Stimulated activated CD4-positive, alpha-beta T cell treated with anti-CD3 and anti-CD28 coated beads, Interleukin-4, amount 100 ng/mL, for 1 hour (primary cell): ENCODE measurements at regions not wholly inside any gene's neighbourhood (a gene's known extent, or its start where the extent isn't known, plus 50 kb on each side); places are given as distances from the start of the nearest gene placed in this dataset.

ENCODE experiments used
- DNase-seq: peaks from one replicate; pipeline ENCODE4 v3.0.0-alpha.2; 2020

DNA sequence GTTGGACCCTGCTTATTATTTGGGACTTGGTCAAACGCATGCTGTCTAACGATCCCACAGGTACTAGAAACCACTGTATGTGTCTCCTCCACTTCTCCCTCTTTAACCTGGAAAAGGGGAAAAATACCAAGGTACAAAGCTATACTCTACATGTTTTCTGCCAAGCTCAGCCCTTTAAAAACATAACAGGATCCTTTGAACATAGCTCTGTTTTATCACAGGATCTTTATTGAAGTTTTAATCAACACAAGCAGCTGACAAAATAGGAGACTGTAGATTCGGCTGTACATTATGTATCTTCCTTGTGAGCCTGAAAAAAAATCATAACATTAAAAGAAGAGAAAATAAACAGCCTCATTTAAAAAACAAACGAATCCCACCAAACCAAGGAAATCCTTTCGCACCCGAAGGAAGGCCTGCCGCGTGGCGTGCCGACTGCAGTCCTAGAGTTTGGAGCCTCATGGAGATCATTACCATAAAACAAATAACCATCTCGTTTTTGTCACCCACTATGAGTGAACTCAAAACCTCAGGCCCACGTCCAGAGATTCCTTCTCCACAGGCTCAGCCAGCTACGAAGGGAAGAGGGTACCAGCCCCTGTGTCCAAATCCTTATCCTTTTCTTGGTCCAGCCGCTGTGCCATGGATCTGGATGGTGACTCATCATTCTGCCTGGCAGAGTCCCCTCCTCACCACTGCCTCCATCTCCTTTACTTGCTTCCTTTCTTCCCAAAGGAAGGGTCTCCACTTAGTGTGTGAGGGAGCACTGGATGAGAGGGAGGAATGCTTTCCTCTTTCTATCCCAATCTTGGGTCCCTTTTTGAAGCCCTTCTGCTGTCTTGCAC, 651.1 kb downstream of the CCDC171 start:
- no peak for DNase-seq

DNA sequence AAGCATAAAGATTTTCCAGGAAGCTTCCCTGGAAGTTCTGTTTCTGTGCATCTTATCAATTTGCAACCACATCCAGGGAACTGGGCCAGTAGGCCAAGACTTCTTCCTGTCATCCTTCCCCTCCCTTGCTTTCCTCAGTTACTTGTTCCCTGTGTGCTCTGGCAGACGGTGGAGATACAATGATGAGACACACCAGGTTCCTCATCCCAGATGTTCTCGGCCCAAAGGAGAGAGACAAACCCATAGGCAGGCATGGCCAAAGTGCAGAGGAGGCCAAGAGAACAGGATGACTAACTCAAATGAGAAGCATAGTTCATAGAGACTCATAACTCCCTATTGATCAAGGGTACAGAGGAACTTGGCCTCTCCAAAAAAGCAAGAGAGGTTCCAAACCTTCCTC, 652.6 kb downstream of the CCDC171 start:
- no peak for DNase-seq

DNA sequence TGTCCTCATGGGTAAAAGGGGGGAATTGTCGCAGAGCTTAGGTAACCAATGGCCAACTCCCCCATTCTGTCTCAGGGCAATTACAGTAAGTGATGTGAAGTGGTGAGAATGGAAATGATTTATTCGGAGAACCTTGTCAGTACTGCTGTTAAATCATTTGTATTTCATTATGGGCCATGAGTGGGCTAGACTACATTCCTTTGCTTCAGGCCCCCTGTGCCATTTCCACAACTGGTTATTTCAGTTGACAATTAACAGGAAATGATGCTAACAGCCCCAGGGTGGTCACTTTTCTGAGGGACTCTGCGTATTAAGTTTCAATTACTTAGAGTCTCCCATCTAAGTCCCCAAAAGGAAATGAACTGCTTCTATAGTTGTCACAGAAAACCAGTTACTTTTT, 653.7 kb downstream of the CCDC171 start:
- no peak for DNase-seq

DNA sequence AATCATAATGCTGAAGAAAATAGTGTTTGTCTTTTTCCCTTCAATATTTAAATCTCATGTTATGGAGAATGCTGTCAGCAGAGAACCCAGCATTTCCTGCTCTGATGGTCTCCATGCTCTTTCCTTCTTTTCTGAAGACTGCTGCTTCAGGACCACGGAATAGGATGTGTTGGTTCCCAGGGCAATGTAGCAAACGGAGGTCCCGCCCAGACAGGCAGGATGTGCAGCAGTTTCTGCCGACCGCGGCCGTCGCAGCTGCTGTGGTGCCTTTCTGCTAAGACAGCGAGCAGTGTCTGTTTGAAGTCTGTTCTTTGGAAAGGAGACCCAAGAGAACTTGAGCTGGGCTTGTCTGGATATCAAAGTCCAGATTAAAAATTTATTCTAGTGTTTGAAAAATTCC, 654.3 kb downstream of the CCDC171 start:
- DNase-seq = no peak

DNA sequence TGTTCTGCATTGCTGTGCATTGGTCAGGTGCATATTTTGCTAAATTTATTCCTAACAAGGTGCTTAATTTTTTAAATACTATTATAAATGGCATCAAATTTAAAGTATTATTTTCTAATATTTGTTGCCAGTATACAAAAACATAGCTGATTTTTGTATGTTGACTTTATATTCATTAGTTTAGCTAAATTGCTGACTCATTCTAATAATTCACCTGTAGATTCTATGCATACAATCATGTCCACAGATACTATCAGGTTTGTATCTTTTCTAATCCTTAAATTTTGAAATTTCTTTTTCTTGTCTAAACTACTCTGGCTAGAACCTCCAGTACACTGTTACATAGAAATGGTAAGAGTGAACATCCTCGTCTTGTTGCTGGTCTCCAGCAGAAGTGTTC, 657.6 kb downstream of the CCDC171 start:
- no peak for DNase-seq

DNA sequence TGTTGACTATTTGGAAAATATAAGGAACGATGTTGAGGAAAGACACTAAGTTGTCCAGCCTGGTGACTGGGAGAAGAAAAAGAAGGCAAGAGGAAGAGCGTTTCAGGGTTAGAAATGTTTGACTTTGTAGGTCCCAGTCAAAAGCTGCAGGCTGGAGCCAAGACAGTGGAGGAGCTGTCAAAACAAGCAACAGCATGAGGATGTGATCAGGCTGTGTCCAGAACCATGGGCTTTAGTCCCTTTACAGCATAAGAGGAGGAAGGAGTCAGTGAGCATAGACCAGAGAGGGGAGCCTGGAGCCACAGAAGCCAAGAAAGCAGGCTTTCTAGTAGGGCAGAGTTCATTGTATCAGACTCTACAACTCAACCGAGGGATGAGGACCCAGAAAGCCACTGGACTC, 658.5 kb downstream of the BNC2 start:
- no peak for DNase-seq

DNA sequence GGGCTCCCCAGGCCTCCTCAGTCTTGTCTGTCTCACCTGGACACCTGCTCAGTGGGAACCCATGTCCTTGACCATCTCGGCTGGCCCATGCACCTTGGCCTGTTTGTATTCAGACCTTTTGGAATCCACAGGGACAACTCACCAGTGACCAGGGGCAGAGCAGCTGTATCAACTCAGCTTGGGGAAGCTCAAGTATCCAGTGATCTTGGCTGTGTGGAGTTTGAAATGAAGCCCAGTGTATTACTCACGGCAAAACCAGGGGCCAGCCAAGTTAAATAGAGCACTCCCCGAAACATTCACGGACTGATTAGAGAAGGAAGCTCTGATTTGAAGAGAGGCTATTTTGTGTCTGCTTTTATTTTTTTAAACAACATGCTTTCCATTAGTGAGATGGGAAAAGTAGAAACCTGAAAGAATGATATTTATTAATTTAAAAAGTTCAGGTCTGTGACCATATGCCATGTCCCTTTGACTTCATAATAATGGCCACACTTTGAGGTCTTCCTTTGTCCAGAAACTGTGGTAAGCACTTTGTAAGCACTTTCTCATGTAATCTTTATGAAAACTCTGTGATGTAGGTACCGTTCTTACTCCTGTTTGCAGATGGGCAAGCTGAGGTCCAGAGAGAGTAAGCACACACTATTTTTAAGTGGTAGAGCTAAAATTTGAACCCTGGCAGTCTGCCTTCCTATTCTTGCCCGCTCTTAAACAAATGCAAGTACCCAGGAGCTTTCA, 656.5 kb downstream of the BNC2 start:
- DNase-seq = no peak

DNA sequence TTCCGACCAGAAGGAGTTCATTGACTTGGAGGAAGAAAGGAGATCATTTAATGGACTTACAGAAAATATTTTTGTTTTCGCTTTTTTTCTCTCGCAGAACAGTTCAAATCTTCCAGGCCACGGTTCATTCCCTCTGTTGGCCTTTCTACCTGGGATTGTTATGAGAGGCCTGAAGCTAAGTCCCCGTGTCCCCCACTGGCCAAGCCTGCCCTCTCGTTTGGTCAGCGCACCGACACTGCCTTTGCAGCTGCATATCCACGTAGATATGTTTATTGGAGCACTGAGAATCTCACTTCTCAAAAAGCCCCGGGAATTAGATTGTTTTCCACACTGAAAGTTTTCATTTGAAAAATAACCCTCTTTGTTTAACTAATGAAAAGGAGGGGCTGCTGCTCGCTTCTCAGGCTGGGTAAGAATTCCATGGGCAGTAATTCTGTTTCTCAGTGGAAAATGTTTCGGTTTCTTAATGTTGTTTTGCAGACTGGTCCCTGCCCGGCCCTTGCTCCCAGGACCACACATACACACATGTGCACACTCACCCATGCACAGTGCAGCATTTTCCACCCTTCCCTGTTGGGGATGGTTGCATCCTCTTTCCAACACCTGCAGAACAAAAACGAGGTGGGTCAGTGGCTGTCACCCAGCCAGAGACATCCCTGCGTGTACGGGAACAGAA, 655.7 kb downstream of the BNC2 start:
- DNase-seq = no peak

DNA sequence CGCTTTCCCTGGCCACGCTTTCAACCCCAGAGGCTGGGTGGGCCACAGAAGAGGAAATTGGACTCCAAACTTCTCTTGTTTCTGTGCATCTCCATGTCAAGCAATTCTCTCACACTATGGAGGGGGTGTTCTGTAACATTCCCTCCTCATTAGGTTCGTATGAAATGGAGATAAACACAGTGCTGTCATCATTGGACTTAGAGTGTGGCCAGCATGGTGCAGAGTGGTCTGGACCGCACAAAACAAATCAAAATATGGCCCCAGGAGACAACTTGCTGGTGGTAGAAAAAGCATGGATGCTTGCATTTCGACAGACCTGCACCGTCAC, 655.2 kb downstream of the BNC2 start:
- DNase-seq = no peak

DNA sequence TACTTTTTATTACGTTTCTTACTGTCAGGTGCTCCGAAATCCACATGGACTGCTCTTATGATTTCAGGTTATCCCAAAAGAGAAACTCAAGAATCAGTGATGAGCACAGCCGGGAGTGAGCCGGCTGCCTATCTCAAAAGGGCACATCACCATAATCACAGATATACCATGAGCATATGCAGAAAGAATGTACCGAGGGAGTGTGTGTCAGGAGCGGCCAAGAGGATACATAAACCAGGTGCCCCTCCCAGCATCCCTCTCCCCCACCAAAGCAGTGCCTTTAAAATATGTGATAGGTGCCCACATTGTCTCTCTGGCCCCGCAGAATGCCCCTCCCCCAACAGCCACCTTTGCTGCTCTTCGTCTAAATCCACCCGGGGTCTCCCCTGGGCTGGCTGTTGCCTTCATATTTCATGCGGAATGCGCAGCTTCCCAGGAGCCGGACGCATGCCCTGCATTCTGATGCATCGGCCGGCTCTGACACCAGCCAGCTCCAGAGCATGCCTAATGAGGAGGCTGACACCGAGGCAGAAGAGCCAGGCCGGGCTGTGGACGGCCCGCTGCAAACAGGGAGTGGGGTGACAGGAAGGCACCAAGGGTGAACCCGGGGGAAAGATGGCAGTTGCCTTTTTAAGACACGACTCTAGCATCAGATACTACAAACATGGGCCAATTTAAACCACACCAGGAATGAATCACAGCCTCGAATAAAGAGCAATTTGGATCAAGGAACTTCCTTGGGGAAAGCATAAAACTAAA, 652.3 kb downstream of the BNC2 start:
- DNase-seq = no peak

DNA sequence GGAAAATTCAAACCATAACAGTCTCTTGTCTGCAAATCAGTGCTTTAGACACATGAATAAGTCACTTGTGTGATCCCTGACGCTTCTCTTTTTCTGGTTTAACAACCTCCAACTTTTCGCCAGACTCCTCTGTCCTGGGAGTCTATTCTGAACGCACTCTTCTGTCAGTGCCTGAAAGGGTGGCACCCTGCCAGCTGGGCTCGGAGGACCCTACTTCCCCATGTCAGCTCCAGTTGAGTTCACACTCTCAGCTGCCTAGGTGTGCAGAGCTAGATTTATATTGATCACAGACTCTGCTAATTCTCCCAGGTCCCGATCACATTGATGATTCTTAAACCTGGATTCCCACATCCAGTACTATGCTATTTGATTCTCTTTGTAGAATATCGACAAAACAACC, 649.1 kb downstream of the BNC2 start:
- DNase-seq = no peak

DNA sequence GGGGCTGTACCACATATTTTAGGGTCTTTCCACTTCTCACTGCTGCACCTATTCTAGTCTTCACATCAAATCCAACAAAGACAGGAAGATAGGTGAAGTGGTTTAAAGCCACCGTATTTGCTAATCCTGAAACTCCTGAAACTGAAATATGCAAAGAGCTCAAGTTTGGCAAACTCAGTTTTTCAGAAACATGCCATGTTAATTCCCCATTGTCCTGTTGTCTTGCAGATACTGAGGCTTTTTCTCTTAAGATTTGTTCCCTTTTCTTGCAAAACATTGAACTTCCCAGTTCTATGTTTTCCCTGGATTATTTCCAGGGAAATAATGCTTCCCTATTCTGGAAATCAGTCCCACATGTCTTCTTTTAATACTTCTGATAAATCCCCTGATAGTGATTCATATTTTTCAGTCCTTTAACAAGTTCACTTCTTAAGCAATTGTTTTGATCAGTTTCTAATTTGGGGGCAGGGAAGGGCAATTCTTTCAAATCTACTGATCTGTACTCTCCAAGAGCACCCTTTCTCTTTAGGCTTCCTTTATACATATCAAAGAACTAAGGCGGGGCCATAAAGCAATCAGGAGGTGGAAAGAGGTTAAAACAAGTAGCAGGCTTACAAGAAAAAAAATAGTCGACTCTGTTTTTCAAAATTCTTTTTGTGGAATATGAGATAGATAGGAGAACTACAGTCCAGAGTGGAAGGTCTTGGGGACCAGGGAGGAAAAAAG, 648.5 kb downstream of the BNC2 start:
- no peak for DNase-seq

DNA sequence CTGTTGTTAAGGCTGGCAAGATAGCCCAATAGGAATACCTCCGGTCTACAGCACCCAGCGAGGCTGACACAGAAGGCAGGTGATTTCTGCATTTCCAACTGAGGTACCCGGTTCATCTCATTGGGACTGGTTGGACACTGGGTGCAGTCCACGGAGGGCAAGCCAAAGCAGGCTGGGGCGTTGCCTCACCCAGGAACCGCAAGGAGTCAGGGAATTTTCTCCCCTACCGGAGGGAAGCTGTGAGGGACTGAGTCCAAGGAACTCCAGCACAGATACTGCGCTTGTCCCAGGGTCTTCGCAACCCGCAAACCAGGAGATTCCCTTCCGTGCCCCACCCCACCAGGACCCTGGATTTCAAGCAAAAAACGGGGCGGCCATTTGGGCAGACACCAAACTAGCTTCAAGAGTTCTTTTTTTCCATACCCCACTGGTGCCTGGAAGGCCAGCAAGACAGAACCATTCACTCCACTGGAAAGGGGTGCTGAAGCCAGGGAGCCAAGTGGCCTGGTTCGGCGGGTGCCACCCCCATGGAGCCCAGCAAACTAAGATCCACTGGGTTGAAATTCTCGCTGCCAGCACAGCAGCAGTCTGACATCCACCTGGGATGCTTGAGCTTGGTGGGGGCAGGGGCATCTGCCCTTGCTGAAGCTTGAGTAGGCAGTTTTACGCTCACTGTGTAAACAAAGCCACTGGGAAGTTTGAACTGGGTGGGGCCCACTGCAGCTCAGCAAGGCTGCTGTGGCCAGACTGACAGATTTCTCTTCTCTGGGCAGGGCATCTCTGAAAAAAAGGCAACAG, 647.2 kb downstream of the BNC2 start:
- no peak for DNase-seq

DNA sequence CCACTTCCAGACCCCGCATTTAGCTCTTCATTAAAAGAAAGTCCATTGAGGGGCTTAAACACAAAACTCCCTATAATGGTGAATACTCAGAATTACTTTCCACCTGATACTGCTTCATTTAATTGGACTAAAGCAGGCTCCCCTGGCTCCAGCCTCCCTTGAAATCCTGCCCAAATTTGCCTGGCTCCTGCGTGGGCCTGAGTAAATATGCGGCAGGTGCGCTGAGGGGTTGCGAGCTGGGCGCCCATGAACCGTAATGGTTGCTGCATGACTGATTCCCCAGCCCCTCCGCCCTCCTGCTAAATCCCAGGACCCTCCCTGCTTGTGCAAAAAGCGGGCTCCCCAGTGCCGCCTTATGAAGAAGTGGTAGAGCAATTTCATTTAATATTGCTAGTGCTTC, 639.7 kb downstream of the BNC2 start:
- no peak for DNase-seq

DNA sequence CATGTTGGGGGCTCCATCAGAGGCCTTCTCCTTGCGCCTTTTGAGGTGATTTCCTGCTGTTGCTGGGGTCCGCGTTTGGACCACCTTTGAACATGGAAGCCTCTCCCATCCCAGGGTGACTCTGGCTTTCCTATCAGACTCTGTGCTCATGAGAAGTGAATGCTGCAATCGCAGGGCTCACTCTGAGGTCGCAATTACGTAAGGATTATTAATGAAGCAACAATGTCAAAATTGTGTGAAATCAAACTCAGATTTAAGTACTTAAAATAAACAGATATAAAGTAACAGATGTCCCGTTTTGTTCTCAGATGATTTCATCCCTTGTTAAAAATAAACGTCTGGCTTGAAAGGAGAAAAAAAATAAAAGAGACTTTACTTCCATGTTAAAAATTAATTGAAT, 634.2 kb downstream of the BNC2 start:
- no peak for DNase-seq

DNA sequence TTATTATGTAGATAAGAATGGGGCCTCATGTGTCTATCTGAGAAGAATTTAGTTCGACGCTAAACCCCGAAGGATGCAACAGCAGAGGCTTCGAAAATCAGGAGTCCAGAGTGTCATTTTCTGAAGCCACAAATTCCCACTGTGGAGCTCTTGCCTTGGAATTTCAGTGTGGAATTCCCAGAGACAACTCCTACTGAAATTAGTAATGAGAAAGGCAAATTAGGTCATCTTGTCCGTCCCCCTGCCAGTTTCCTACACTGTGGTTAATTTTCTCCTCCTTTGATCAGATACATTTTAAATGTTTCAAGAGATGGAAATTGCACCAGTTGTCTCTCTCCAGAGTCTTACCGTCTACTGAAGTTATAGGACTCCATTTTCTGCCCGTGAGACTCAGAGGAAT, 633.6 kb downstream of the BNC2 start:
- DNase-seq = no peak

DNA sequence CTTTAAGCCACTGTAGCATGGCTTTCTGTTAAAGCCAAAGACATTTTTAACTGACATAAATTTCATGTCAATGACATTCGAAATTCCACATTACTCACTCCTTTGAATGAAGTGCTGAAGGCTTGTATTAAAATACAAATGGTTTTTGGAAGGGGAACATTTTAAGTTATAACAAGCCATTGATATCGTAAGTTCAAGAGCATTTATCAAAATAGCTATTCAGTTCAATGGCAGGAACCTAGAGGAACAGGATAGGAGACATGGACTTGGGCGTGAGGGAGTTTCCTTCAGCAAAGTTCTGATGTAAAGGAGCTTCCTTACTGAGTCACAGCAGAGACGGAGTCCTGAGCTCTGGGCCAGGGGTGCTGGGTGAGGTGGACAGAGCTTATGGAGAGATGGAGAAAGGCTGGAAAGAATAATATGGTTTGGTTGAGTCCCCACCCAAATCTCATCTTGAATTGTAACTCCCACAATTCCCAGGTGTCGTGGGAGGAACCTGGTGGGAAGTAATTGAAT, 631.8 kb downstream of the BNC2 start:
- no peak for DNase-seq

DNA sequence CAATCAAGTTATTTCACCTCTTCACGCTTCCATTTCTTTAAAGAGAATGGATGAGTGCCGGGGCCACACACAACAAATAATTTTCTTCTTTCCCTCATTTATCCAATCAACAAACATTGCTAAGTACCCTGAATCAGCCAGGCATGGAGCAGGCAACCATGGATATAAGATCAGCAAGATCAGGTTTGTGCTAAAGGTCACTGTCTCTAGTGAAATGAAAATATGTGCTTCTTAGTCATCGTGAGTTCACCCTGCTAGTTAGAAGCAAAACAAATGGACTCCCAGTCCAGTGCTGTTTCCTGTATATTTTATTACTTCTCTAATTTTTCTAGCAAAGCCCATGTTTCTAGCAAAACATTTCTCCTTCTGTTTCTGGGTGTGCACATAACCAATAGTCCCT, 629.2 kb downstream of the BNC2 start:
- DNase-seq = no peak

DNA sequence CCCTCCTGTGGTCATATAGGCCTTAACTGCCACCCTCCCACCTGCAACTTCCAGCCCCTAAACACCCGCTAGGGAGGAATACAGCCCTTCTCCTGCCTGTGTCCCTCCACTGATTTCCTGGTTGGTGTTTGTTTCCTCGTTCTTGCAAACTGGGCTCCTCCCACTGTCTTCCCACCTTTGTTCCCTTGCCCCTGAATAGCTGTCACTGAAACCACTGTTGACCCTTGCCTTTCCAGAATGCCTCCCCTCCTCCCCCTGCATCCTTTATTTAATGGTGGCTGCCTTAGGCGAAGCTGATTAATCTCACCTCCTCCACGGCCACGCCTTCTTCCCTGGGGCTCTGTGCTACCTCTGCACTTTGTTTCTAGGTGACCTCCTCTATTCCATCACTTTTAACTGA, 626.7 kb downstream of the BNC2 start:
- DNase-seq = no peak

DNA sequence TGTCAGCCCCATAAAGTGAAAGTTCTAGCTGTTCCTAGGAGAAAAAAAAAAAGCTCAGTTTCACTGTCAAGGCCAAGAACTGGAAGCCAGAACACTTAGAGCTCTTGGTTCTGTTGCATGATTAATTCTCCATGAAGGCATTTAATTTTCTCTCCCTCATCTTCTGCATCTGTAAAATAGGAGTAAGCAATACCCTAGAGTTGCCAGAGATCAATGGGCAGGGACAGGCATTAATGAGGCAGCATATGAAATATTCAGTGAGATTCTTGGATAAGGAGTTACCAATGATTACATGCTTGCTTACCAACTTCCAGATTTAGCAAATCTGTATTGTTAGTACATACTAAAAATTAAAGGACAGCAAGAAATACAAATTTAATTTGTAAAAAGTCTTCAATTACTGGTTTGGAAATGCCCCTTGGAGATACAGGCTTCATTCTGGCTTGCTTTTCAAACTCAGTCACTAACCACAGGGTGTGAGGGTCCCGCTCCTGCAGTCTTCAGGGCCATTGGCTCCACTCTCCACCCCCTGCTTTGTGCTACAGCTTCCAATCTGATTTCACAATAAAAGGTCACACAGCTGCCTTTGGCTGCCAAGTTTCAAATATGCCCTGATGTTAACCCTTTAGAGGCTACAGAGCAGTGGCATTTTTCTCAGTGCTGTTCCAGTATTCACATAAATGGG, 624.6 kb downstream of the BNC2 start:
- DNase-seq = no peak

DNA sequence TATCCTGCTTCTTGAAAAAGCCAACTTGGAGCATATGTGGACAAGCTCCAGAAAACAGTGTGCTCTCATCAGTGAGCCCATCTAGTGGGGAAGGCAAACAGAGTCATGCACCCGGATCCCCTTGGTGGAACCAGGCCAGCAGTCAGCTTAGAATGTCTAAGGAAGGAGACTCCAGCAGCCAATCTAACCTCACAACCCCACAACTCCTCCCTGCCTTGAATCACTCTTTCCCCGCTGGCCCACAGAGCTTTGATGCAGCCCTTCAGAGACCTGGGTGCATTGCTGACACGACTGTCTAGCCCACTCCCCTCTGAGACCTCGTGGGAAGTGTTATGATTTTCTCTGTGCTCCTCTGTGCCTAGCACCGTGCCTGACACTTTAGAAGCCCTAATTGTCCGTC, 623.7 kb downstream of the BNC2 start:
- DNase-seq = no peak
